ENCODE measurements at regions not wholly inside any gene's neighbourhood (a gene's known extent, or its start where the extent isn't known, plus 50 kb on each side); places are given as distances from the start of the nearest gene placed in this dataset.

DNA sequence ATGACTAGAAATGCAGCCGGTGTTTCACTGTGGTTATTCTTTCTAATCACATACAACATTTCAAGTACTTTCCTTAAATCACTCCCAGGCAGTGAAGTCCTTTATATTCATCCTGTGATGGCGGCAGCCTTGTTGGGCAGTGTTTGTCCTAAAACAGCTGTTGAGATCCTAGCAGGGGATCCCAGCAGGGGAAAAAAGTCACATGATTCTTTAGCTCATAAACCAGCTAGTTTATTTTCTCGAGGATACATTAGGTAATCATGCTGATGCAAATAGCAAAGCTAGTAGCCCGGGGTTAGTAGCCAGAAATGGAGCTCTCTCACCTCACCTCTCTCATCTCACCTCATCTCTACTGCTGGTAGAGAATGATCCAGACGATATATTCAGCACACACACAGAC, 70.5 kb downstream of the FOXD1 start:
- no peaks in the 10 kb centered on the region for H3K79me2 ChIP-seq (ENCODE audit: control insufficient read depth, insufficient read depth, low read length)
- no peaks in the 10 kb centered on the region for H4K20me1 ChIP-seq (replicated peaks; ENCODE audit: control insufficient read depth, extremely low read depth, insufficient read depth, low read length)
- no peaks in the 10 kb centered on the region for H3K36me3 ChIP-seq (ENCODE audit: control insufficient read depth in 2 of 2, extremely low read depth in 1 of 2, insufficient read depth in 2 of 2, low read length in 2 of 2)
- H3K9me1 ChIP-seq (replicated peaks; ENCODE audit: control insufficient read depth, extremely low read depth, insufficient read depth, low read length), result no peaks in the 10 kb centered on the region
- POLR2A ChIA-PET, result no interaction called here
- H3K4me1 ChIP-seq (ENCODE audit: control insufficient read depth, extremely low read depth, insufficient read depth, low read length), result peaks cover 10% of the 10 kb centered on the region
- intact Hi-C loops (cut with micrococcal nuclease), result no loop called here
- no peak overlapping the region for H3K27ac ChIP-seq (ENCODE audit: insufficient read depth, low read depth, low read length)
- CTCF ChIA-PET, result interaction anchor here (1.1 to 1.4 kb wide), 3 partner anchors 66 to 162 kb away, joined by 3 to 4 read pairs (median 3); no protein-coding TSS in a partner anchor
- no peak overlapping the region for H2AFZ ChIP-seq (ENCODE audit: low read depth, low read length)
- FAIRE-seq, result no peak
- no peak overlapping the region for H3K4me2 ChIP-seq (ENCODE audit: insufficient read depth, low read length)
- H3K9me3 ChIP-seq (replicated peaks; ENCODE audit: control insufficient read depth, insufficient read depth, low read length), result no peaks in the 10 kb centered on the region
- H3K27me3 ChIP-seq (ENCODE audit: control insufficient read depth in 2 of 2, insufficient read depth in 2 of 2, low read length in 2 of 2), result peaks cover 45 to 54% of the 10 kb centered on the region in 2 experiments
- DNase-seq (ENCODE audit: low read depth, low spot score), result no peak
- BruUV-seq (replicated peaks), result no TSS peak
- H3K9ac ChIP-seq (replicated peaks; ENCODE audit: extremely low read depth, insufficient read depth, low read length), result no peak overlapping the region
- no peak overlapping the region for H3K4me3 ChIP-seq (replicated peaks in 1 of 3; ENCODE audit: insufficient read depth in 1 of 3, low read depth in 1 of 3, low read length in 3 of 3)
- no peak for TF ChIP-seq CTCF (IDR thresholded peaks at IDR 0.05; ENCODE audit: extremely low read depth in 1 of 2, insufficient read depth in 1 of 2, low read depth in 1 of 2, low read length in 2 of 2)
- TF ChIP-seq POLR2AphosphoS5 (IDR thresholded peaks at IDR 0.05; ENCODE audit: insufficient read depth, low read depth, low read length), result no peak
- no peak for TF ChIP-seq FOS (IDR thresholded peaks at IDR 0.05; ENCODE audit: borderline replicate concordance, insufficient read depth, low read length)
- no peak for TF ChIP-seq MYC (IDR thresholded peaks at IDR 0.05; ENCODE audit: low read depth, low read length)
- TF ChIP-seq, protein P1, sequence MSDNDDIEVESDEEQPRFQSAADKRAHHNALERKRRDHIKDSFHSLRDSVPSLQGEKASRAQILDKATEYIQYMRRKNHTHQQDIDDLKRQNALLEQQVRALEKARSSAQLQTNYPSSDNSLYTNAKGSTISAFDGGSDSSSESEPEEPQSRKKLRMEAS (IDR thresholded peaks at IDR 0.05; ENCODE audit: insufficient read depth, insufficient read length), result no peak
- TF ChIP-seq EZH2 (IDR thresholded peaks at IDR 0.05; ENCODE audit: borderline replicate concordance, low read depth, low read length, severe bottlenecking), result no peak
- TF ChIP-seq GATA2 (IDR thresholded peaks at IDR 0.05; ENCODE audit: insufficient read depth, insufficient read length, low read depth, low read length), result no peak
- TF ChIP-seq JUN (IDR thresholded peaks at IDR 0.05; ENCODE audit: borderline replicate concordance, insufficient read depth, insufficient read length, low read depth), result no peak
- no peak for TF ChIP-seq POLR2A (IDR thresholded peaks at IDR 0.05; ENCODE audit: low read depth, low read length)
- dilution Hi-C loops (cut with MboI; ENCODE audit: extremely low pct_ligation_motif_present, low sequenced_read_pairs), result no loop called here
